GM12874 (cell line): ENCODE measurements at regions not wholly inside any gene's neighbourhood (a gene's known extent, or its start where the extent isn't known, plus 50 kb on each side); places are given as distances from the start of the nearest gene placed in this dataset.

Source experiments
- TF ChIP-seq, protein P1 (sequence below): IDR thresholded peaks from 2 replicates; pipeline ENCODE4 v1.5.1; 2011; ENCODE audit warnings: low read depth, mild to moderate bottlenecking, control low read depth, low read length, moderate library complexity; ENCODE audit not compliant: insufficient read depth

DNA sequence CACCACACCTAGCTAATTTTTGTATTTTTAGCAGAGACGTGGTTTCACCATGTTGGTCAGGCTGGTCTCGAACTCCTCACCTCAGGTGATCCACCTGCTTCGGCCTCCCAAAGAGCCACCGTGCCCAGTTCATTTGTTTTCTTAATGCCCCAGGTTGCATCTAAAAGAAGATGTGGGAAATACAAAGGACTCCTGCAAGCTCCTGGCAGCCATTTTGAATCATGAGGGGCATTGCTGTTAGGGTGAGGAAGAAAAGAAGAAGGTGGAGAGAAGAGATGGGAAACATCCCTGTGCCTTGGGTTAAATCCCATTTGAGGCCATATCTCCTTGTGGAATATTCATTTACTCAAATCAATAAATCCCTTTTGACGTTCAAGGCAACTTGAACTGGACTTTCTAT is 365.3 kb upstream of the ERCC4 start:
- TF ChIP-seq, protein P1, sequence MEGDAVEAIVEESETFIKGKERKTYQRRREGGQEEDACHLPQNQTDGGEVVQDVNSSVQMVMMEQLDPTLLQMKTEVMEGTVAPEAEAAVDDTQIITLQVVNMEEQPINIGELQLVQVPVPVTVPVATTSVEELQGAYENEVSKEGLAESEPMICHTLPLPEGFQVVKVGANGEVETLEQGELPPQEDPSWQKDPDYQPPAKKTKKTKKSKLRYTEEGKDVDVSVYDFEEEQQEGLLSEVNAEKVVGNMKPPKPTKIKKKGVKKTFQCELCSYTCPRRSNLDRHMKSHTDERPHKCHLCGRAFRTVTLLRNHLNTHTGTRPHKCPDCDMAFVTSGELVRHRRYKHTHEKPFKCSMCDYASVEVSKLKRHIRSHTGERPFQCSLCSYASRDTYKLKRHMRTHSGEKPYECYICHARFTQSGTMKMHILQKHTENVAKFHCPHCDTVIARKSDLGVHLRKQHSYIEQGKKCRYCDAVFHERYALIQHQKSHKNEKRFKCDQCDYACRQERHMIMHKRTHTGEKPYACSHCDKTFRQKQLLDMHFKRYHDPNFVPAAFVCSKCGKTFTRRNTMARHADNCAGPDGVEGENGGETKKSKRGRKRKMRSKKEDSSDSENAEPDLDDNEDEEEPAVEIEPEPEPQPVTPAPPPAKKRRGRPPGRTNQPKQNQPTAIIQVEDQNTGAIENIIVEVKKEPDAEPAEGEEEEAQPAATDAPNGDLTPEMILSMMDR, result no peak

DNA sequence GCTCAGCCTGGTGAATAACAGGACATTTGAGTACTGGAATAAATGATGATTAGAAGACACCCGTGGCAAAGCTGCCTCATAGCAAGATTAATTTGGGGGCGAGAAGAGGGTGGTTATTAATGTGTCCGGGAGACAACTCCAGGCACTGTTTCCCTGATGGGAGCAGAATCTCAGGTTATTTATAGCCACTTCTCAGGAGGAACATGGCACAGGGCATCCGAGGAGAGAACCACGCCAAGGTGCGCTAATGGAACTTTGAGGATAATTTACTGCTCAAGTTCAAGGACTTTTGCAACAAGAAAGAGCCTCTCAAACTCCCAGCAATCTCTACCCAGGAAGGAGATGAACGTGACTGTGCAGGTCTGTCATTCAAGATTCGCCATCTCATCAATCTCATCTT is 362.5 kb upstream of the ERCC4 start:
- TF ChIP-seq, protein P1, result no peak

DNA sequence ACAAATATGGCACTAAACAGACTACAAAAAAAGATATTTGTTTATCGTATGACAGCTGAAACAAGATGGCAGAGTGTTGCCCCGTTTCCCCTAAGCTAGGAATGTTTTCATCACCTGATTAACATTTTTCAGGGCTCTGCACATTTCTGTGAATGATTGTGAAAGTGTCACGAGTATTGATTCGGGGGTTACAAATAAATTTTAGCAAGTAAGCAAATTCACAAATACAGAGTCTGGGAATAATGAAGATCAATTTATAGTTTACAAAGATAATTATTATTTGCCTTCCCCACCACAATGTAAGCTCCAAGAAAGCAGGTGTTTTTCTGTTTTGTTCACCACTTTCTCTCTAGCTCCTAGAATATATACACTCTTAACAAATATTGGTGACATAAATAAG is 361.2 kb upstream of the ERCC4 start:
- TF ChIP-seq, protein P1, result no peak

DNA sequence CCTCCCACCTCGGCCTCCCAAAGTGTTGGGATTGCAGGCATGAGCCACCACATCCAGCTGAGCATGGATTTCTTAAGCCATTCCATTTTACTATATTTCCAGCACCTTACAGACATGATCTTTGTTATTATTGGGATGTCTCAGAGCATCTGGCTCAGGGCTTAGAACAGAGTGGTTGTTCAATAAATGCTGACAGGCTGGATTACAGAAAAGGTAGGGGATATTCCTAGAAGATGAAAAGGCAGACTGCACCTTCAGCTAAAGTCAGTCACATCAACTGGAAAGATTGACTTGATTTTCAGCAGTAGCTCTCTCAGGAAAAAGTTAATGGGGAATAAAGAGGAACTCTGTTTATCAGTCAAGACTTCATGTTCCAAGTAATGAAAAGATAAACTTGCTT is 360.3 kb upstream of the ERCC4 start:
- TF ChIP-seq, protein P1, result no peak

DNA sequence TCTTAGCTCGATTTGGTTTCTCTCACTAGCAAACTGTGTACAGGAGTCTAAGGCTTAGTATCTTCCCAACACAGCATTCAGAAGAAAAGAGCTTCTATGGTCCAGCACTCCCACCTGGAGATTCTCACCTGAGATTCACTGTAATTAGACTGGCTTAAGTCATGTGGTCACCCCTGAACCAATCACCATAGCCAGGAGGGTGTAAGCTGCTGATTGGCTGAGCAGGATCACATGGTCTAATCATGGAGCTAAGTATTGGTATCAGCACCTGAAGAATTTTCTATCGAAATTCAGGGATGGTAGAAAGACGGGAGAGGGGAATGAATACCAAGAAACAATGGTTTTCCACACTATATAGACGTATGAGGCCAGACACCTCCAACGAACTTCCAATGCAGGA is 359.8 kb upstream of the ERCC4 start:
- TF ChIP-seq, protein P1, result no peak

DNA sequence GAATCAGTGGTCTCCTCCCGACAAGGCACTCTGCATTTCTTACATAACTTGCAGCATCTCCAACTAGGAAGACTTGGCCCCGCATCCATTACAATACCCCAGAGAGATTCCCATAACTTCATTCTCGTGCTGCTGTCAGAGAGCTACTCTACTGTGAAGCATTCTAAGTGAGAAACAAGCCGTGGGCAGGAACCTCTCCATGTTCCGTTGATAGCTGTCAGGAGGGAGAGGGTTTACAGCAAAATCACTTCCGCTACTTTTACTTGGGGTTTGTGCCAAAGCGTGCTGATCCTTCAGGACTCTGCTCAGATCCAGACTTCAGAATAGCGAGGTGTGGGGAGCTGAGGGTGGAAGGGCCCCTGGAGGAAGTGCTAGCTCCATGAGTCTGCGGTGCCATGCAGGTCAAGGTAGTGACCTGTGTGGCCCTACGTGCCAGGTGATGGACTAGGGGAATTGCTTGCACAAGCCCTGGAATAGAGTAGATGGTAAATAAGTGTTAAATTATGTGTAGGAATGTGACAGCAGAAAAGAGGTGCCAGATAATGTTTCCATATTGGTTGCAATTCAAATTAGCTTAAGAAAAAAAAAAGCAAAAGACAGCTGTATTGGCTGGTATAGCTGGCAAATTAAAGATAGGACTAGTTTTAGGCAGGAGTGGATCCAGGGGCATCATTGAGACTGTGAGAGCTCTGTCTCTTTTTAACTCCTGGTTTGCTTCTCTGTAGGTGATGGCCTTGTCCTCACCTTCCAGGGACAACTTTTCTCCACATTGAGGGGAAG is 358.5 kb upstream of the ERCC4 start:
- TF ChIP-seq, protein P1, result no peak

DNA sequence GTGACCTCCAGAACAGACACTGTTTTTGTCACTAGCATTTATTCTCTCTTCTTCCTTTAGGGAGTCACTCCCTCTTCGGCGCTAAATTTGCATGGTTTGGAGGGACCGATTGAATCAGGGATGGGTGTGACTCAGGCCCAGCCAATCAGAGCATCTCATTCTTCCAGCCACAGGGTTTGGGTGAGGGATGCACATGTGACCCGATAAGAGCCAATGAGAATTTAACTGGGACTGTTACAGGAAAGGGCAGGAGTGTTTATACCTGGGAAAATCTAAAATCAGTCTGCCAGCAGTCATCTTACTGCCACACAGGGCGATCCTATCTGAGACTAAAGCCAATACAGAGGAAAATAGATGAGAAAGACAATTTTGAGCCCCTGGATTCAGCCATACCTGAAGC is 351.2 kb upstream of the ERCC4 start:
- TF ChIP-seq, protein P1, result no peak
